Renal cortex interstitium (tissue), 11 donors: ENCODE measurements at regions not wholly inside any gene's neighbourhood (a gene's known extent, or its start where the extent isn't known, plus 50 kb on each side); places are given as distances from the start of the nearest gene placed in this dataset.

ENCODE experiments used
- DNase-seq, 11 donors: peaks; one replicate each; pipeline ENCODE4 v3.0.0-alpha.2; 2013; ENCODE audit warnings: low read depth in 9 of 11, low spot score in 4 of 11; ENCODE audit errors: extremely low read depth in 1 of 11

- no peak for DNase-seq
Observed at GRCh38 chr13:97700306-97700848, 253.1 kb upstream of the IPO5 start.

- DNase-seq = no peak
Observed at GRCh38 chr13:97702614-97703013, 250.9 kb upstream of the IPO5 start.

DNA sequence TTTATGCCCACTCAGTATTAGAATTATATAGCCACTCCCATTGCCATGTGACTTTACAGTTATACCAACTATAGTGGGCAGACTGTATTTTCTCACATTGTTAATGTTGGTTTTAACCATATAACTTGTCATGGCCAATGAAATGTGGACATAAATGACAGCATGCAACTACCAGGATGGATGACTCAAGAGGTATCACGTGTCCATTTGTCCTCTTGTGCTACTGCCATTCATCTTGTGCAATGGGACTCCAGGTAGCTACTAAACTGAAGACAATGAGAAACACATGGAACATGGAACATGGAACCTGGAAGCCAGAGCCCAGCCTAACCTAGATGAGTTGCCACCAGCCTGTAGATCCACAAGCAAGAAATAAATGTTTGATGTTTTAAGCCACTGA lies 242.7 kb upstream of the IPO5 start:
- no peak for DNase-seq

DNA sequence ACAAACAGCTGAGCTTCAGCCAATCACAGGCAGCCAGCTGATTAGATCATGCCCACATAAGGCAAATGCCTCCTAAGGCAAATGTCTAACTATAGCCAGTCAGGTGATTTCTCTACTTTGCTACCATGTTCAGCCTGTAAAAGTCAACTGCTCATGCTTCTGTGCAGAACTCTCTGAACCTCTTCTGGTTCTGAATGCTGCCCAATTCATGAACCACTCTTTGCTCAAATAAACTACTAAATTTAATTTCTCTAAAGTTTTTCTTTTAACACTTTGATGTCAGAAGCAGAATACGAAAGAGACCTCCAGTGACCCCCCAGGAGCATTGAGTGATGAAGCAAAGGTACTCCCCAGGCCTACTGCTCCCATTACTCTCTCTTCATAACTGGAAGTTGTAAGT lies 240.7 kb upstream of the IPO5 start:
- no peak for DNase-seq

GRCh38 chr13:97715763-97716162 lies 237.7 kb upstream of the IPO5 start:
- no peak for DNase-seq

- DNase-seq = no peak
Observed at GRCh38 chr13:97716746-97717145, 236.7 kb upstream of the IPO5 start.

- DNase-seq = no peak
Observed at GRCh38 chr13:97719736-97720135, 233.7 kb upstream of the IPO5 start.

- no peak for DNase-seq
Observed at GRCh38 chr13:97720896-97721295, 232.6 kb upstream of the IPO5 start.

GRCh38 chr13:97723655-97724054 lies 229.8 kb upstream of the IPO5 start:
- no peak for DNase-seq

DNA sequence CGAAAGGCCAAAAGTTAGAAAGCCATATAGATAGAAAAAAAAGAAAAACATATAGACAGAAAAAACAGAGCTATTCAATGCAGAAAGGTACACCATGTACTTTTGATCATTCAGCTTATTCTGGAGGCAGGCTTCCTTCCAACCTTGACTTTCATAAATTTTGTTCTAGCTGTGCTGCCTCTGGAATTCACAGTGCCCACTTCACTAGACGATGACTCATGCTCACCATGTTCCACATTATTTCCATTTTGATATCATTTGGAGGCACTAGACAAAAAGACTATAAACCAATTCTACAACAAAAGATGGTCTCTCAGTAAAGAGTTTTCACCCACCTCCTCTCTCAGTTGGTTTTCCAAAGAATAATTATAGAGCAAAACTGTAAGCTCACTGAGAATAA lies 229.0 kb upstream of the IPO5 start:
- no peak for DNase-seq

DNA sequence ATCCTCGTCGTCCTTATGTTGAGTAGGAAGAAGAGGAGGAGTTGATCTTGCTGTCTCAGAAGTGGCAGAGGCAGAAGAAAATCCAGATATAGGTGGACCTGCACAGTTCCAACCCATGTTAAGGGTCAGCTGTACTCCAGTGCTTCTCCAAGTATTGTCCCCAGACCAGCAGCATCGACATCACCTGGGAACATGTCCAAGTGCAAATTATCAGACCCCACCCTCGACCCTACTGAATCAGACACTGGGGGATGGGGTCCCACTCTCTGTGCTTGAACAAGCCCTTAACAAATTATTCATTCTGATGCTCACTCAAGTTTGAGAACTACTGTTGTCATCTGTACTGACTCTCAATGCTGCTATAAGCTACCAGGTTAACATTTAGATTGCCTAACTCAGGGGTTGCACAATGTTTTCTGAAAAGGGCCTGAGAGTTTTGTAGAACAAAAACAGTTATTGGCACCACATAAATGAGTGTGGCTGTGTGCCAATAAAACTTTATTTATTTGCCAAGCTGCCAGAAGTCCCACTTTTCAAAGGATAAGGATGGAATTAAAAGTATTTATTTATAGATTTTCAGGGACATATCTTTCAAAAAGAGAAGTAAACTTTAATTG lies 226.7 kb upstream of the IPO5 start:
- no peak for DNase-seq

DNA sequence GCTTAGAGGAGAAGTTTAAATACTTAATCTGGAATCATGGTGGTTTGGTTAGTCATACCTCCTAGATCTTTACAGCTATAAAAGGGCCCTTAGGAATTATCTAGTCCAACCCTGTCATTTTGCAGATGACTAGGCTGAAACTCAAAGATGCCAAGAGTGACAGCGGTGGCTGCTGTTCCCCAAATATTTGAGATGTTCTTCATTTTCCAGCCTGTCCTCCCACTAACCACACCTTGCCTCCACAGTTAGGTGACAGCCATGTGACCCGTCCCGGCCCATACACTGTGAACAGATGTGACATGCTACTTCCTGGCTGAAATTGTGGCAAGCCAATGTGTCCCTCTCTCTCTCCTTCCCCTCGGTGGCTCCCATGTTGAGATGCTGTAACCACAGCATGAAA lies 225.5 kb upstream of the IPO5 start:
- no peak for DNase-seq

- no peak for DNase-seq
Observed at GRCh38 chr13:97736436-97736835, 217.0 kb upstream of the IPO5 start.

DNA sequence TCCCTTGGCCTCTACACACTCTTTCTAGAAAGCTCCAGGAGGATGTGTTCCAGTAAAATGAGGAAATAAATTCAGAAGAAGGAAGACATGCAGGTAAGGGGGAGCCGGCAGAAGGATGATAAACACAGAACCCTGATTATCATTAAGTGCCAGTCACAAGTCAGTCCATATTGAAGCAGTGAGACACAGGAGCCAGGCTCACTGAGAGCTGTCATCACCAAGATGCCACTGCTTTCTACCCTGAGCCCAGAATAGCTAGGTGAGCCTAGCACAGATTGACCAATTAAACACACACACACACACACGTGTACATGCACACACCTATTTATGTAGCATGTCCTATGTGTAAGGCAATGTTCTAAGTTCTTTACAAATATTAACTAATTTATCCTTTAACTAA lies 211.4 kb upstream of the IPO5 start:
- DNase-seq = no peak

GRCh38 chr13:97743938-97744337 lies 209.5 kb upstream of the IPO5 start:
- no peak for DNase-seq

GRCh38 chr13:97746649-97747048 lies 206.8 kb upstream of the IPO5 start:
- DNase-seq = no peak

- DNase-seq = no peak
Observed at GRCh38 chr13:97749174-97749573, 204.3 kb upstream of the IPO5 start.

- DNase-seq = no peak
Observed at GRCh38 chr13:97751477-97751876, 202.0 kb upstream of the IPO5 start.

- DNase-seq = no peak
Observed at GRCh38 chr13:97752961-97753668, 200.4 kb upstream of the IPO5 start.

- DNase-seq = no peak
Observed at GRCh38 chr13:97753942-97754670, 199.4 kb upstream of the IPO5 start.
